HFFc6 (cell line): ENCODE measurements at regions not wholly inside any gene's neighbourhood (a gene's known extent, or its start where the extent isn't known, plus 50 kb on each side); places are given as distances from the start of the nearest gene placed in this dataset.

ENCODE experiments used
- DNase-seq: peaks from one replicate; pipeline ENCODE4 v3.0.0-alpha.2; 2018
- H3K27ac Mint-ChIP-seq: 2 replicates; pipeline ENCODE4 v1.8.0; 2020; ENCODE audit warnings: mild to moderate bottlenecking, mixed read lengths
- H3K27me3 Mint-ChIP-seq: 2 replicates; pipeline ENCODE4 v1.8.0; 2021; ENCODE audit warnings: mild to moderate bottlenecking, moderate library complexity, mixed read lengths; ENCODE audit not compliant: insufficient read depth
- H3K36me3 Mint-ChIP-seq: 2 replicates; pipeline ENCODE4 v1.8.0; 2021; ENCODE audit warnings: low read depth, mixed read lengths
- H3K4me1 Mint-ChIP-seq: 2 replicates; pipeline ENCODE4 v1.8.0; 2020; ENCODE audit warnings: low read depth, mixed read lengths
- H3K4me3 Mint-ChIP-seq: 2 replicates; pipeline ENCODE4 v1.8.0; 2020; ENCODE audit warnings: mild to moderate bottlenecking, moderate library complexity, mixed read lengths
- H3K9me3 Mint-ChIP-seq: 2 replicates; pipeline ENCODE4 v1.8.0; 2020; ENCODE audit warnings: mild to moderate bottlenecking, mixed read lengths
- TF ChIP-seq, protein P1 (sequence below): fragments of 200-600 bp; sonication (generic); IDR thresholded peaks from 2 replicates; pipeline ENCODE4 v1.5.0; 2021; ENCODE audit warnings: antibody characterized with exemption, mild to moderate bottlenecking

DNA sequence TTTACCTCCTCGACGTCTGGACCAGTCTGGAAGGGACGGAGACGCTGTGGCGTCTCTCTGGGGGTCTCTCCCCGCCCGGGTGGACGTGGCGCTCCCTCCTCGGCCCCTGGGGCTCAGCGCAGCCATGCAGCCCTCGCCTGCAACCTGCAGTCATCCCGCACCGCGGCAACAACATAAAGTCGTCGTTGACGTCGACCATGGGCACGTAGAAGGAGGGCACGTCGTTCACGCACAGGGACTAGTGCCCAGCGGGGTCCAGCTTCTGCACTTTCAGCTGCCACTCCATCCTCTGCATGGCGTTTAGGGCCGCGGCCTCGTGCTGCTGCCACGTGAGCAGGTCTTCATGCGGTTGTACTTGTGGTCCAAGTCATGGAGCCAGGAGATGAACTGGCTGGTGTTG is 889.6 kb upstream of the LRRTM1 start:
- Mint-ChIP-seq H3K9me3 (peaks cover 30% of the 10 kb centered on the region), H3K4me1 (no peaks in the 10 kb centered on the region), H3K36me3 (peaks cover 10% of the 10 kb centered on the region; the same call in 1 of the 2 replicates), H3K27ac (no peak overlapping the region), H3K4me3 (no peak overlapping the region), H3K27me3 (no peaks in the 10 kb centered on the region)
- DNase-seq, result no peak
- TF ChIP-seq, protein P1, sequence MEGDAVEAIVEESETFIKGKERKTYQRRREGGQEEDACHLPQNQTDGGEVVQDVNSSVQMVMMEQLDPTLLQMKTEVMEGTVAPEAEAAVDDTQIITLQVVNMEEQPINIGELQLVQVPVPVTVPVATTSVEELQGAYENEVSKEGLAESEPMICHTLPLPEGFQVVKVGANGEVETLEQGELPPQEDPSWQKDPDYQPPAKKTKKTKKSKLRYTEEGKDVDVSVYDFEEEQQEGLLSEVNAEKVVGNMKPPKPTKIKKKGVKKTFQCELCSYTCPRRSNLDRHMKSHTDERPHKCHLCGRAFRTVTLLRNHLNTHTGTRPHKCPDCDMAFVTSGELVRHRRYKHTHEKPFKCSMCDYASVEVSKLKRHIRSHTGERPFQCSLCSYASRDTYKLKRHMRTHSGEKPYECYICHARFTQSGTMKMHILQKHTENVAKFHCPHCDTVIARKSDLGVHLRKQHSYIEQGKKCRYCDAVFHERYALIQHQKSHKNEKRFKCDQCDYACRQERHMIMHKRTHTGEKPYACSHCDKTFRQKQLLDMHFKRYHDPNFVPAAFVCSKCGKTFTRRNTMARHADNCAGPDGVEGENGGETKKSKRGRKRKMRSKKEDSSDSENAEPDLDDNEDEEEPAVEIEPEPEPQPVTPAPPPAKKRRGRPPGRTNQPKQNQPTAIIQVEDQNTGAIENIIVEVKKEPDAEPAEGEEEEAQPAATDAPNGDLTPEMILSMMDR, result no peak

DNA sequence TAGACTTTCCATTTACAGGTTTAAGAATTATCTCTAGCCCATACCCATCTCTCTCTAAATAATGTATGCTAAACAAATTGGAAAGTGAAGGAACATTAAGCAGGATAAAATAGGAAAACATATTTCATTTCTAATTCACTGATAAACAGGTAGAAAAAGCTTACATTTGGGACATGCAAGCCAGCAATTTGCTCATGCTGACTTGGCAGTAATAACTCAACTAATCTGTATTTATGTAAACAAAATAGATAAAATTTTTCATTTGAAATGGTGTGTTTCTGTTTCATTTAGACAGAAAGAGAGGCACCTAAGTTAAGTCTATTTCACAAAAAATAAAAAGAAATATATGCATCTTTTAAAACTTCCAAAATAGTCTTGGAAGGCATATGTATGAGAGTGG is 877.3 kb upstream of the LRRTM1 start:
- Mint-ChIP-seq H3K36me3 (no peaks in the 10 kb centered on the region), H3K9me3 (peaks cover 43% of the 10 kb centered on the region), H3K27ac (no peak overlapping the region), H3K27me3 (no peaks in the 10 kb centered on the region), H3K4me3 (no peak overlapping the region), H3K4me1 (no peaks in the 10 kb centered on the region)
- DNase-seq, result no peak
- TF ChIP-seq, protein P1, result no peak

DNA sequence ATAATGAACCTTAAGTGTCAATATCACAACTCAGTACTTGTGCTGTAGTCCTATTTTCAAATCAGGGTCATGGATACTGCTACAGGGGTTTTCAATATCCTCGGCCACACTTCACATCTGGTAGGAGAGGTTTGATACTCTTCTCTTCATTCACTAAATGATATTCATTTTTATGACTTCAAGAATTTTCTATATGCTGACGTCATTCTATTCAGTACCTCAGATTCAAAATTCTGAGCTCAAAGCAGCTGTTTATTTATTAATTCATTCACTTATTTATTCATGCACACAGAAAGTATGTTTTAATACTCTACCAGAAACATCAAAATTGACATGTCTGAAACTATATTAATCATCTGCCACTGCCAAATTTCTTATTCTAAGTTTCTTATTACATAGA is 866.9 kb upstream of the LRRTM1 start:
- Mint-ChIP-seq H3K36me3 (no peaks in the 10 kb centered on the region), H3K9me3 (peaks cover 4% of the 10 kb centered on the region), H3K27ac (no peak overlapping the region), H3K27me3 (no peaks in the 10 kb centered on the region; the same call in 1 of the 2 replicates), H3K4me3 (no peak overlapping the region), H3K4me1 (no peaks in the 10 kb centered on the region)
- TF ChIP-seq, protein P1, result no peak
- no peak for DNase-seq

DNA sequence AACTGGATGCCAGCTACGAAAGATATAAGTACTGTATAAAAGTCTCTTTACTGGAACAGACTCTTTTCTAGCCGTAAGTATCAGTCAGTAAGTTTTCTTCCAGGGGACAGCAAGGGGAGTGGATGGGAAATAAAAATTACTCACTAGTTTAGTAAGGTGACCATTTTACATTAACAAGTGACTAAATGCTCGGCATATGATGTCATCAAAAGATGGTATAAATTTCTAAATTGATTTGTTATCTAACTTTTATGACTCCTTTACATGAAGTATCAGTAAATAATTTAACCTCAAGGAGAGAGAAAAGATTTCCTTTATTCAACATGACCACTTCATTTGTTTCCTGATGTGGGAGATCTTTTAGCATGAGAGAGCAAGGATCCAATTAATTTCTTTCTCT is 859.0 kb upstream of the LRRTM1 start:
- H3K27me3 Mint-ChIP-seq, result no peaks in the 10 kb centered on the region; the same call in 1 of the 2 replicates
- H3K36me3 Mint-ChIP-seq, result no peaks in the 10 kb centered on the region
- TF ChIP-seq, protein P1, result no peak
- no peaks in the 10 kb centered on the region for H3K4me1 Mint-ChIP-seq
- no peak overlapping the region for H3K27ac Mint-ChIP-seq
- H3K4me3 Mint-ChIP-seq, result no peak overlapping the region
- DNase-seq, result no peak
- peaks cover 29% of the 10 kb centered on the region for H3K9me3 Mint-ChIP-seq

DNA sequence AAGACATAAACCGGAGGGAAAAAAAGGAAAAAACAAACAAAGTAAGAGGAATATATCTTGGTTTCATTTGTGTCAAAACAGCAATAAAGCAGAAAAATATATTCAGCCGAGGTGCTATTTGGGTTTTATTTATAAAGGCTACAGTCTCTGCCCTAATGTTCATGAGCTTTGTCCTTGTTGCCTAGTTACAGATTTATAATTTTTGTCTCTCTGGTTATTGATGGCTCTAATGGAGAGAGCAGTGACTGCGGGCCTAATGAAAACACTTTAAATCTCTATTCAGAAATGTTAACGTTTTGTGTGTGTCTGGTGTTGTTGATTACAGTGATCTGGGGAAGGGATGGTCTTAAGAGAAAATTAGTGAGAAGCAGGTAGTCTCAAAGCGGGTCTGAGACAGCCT is 854.0 kb upstream of the LRRTM1 start:
- Mint-ChIP-seq H3K4me1 (no peaks in the 10 kb centered on the region), H3K27ac (no peak overlapping the region), H3K36me3 (no peaks in the 10 kb centered on the region), H3K9me3 (peaks cover 27% of the 10 kb centered on the region), H3K27me3 (no peaks in the 10 kb centered on the region), H3K4me3 (no peak overlapping the region)
- TF ChIP-seq, protein P1, result no peak
- no peak for DNase-seq

DNA sequence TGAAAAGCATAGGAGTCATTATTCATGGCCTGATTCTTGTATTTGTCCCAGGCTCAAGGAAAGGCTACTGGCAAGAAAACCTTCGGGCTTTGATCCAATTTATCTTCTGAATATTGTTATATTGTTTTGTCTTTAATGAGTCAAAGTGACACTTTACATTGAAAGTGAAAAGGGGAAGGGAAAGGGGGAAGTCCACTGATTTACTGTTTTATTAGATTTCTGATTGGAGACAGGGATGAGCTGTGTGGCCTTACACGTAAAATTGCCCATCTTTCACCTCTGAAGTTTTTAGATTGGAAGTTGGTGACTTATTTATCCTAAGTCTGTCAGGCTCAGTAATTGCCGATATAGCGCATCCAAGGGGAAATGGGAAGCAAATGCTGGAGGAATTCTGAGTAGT is 843.8 kb upstream of the LRRTM1 start:
- Mint-ChIP-seq H3K4me1 (no peaks in the 10 kb centered on the region), H3K4me3 (no peak overlapping the region), H3K9me3 (peaks cover 51% of the 10 kb centered on the region), H3K27ac (no peak overlapping the region), H3K27me3 (no peaks in the 10 kb centered on the region; the same call in 1 of the 2 replicates), H3K36me3 (peaks cover 5% of the 10 kb centered on the region; the same call in 1 of the 2 replicates)
- TF ChIP-seq, protein P1, result no peak
- DNase-seq, result no peak
